HG03045 (cell line): ENCODE measurements at regions not wholly inside any gene's neighbourhood (a gene's known extent, or its start where the extent isn't known, plus 50 kb on each side); places are given as distances from the start of the nearest gene placed in this dataset.
"Not testable (repeated sequence)": the region's sequence is repeated elsewhere in the genome, so short reads cannot be mapped to it uniquely, and the experiment has no call there.

Source experiments
- ATAC-seq: cut with Tn5 transposase; IDR thresholded peaks from one replicate; pipeline ENCODE4 v1.9.1; 2021; ENCODE audit warnings: mild to moderate bottlenecking, moderate library complexity; ENCODE audit not compliant: unreplicated experiment

DNA sequence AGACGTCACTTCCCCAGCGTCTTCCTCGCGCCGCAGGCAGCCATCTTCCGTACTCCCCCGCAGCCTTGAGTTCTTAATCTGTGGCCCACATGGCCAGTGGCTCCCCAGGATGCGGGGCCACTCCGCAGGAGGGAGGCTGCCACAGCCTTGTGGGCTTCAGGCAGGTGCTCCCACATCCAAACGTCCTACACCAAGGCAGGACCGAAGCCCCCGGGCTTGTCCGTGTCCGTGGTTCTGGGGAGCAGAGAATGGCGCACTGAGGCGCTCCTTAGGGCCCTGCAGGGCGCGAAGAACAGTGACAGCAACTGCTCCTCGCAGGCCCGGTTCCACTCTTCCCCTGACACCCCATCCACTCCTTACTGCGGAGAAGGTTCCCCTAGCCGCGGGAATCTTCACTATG is 755.8 kb downstream of the PRIM2 start:
- ATAC-seq: no peak

DNA sequence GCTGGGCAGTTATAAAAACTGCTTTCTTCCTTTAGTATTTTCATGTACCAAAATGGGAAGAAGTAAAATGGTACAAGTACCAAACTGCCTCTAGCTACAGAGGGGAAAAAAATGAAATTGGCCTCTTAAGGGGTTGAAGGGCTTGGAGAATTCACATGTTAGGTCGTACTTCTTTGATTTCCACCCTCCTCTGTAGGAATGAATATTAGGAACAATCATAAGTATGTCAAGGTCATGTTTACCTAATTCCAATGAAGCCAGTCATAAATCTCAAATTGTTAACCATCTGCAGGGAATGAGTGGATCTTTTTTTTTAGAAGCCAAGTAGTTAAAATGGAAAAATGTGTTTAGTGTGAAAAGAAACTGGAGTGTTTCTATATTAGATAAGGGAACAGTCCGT is 772.6 kb downstream of the PRIM2 start:
- ATAC-seq: not testable (repeated sequence)

GRCh38 chr6:58097251-58097650 is 779.8 kb downstream of the PRIM2 start:
- ATAC-seq: not testable (repeated sequence)

- no peak for ATAC-seq
Observed at GRCh38 chr6:58113960-58114359, 796.5 kb downstream of the PRIM2 start.

DNA sequence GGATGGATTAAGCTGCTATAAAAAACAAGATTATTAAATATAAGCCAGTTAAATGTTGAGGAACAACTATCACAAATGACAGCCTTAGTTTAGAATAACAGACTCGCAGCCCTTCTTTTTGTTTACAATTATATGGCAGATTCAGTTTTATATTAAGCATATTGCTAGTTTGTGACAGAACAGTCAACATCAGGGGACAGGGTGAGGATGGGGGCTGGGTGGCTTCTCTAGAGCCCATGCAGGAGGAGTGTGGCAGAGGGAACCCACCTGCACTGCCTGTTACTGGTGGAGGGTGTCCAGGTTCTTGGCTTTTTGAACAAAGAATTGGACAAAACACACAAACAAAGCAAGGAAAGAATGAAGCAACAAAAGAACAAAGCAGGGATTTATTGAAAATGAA is 799.7 kb downstream of the PRIM2 start:
- ATAC-seq: not testable (repeated sequence)

DNA sequence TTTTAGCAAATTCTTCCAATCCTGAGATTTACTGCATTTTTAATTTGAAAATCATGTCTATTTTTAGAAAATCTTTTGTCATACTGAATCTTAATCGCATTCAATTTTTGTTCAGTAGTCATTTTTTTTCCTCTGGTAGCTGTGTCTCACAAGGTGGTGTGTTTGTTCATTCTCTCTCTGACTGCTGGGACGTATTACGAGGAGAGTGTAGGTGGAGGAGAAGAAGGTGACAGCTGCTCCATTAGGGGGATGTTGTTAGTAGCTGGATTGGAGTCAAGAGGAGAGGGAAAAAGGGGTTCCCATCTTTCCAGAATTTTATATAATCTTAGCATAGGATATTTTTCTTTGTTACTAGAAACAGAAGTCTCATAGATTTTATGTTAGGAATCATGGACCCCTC is 804.2 kb downstream of the PRIM2 start:
- not testable (repeated sequence) for ATAC-seq

DNA sequence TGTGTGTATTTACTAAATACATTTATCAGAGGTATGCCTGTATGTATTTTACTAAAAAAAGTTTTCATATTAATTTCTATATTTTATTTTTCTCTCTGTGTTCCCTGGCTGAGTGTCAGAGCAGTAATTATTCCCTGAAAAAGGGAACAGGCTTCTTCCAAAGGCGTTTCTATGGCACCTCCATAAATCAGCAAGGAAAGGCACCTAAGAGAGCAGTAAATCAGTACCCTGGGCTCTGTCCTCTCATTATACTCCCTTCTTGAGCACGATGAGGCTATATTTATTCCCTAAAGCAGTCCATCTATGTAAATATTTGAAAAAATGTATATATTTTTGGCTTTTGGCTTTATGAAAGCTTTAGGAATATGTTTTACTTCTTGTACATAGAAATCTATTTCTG is 806.3 kb downstream of the PRIM2 start:
- ATAC-seq: not testable (repeated sequence)

- ATAC-seq: not testable (repeated sequence)
Observed at GRCh38 chr6:58128549-58128948, 811.1 kb downstream of the PRIM2 start.

GRCh38 chr6:58129098-58129497 is 811.7 kb downstream of the PRIM2 start:
- ATAC-seq: not testable (repeated sequence)

DNA sequence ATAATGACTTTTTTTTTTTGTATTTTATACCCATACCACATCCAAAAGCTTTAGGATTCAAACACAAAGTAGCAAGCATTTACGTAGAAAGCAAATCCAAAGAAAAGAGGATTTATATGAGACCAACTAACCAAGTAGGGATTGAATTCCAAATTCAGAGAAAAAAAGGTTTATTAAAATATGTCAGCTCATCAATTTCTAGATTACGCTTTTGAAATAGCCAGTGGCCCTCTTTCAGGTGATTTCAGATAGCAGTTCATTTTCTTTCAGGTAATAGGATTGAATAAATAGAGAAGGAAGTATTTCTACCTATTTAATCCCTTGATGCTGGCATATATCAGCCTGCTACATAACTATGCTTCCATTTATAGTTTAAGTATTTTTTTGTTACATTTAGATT is 822.3 kb downstream of the PRIM2 start:
- ATAC-seq: not testable (repeated sequence)

GRCh38 chr6:58171025-58171424 is 853.6 kb downstream of the PRIM2 start:
- ATAC-seq: not testable (repeated sequence)

DNA sequence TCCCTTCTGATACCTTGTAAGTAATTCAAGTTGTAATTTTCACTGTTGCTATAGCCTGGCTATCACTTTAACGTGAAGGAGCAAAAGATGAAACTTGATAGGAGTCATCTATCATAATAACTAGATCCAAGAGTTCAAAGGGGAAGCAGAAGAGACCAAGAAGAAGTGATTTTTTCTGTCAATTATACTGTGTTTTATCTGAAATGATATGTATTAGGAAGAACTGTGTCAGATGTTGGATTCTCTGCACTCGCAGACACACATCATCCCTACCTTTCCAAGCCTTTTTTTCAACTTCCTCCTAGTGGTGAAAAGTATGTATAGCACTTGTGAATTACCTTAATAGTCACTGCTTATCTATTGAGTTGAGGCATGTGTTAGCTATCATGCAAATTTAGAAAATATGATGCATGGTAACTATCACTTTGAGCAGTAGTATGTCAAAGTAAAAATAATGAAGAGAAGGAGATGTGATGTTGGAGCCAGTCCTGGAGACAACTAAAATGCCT is 864.2 kb downstream of the PRIM2 start:
- ATAC-seq: not testable (repeated sequence)

- ATAC-seq: not testable (repeated sequence)
Observed at GRCh38 chr6:58185300-58185699, 867.9 kb downstream of the PRIM2 start.

GRCh38 chr6:58193209-58193608 is 875.8 kb downstream of the PRIM2 start:
- ATAC-seq: not testable (repeated sequence)

DNA sequence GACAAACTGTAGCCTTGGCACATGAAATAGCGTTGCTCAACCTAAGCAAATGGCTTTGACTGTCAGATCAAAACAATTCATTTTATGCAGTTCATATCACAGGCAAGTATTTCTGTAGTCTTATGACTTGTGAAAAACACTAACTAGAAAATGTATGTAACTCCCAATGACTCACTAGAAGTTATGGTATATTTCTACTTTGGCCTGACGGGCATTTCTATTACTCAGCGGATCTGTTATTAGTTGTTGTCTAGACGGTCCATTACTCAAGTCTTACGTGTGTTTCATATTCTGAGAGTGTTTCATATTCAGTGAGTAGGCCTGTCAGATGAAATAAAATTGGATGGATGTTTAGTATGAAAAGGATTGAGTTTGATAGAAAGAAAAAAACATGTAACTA is 880.9 kb downstream of the PRIM2 start:
- no peak for ATAC-seq

DNA sequence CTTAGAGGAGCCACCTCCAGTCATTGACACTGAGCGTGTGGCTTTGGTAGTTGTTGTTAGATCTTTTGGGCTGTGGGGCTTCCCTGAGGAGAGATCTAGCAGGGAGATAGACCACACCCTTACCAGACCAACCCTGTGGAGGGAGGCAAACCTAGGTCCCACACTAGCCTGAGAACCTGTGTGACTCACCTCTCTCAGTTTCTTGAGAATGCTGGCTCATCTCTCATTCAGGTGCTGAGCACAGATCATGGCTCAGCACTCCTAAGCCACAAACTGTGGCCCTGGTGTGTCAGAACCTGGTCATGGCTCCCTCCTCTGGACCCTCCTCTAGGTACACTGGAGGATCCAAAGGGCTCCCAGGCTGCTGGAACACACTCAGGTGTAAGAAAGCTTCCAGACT is 919.7 kb downstream of the PRIM2 start:
- ATAC-seq: not testable (repeated sequence)

- ATAC-seq: not testable (repeated sequence)
Observed at GRCh38 chr6:58238421-58238820, 921.0 kb downstream of the PRIM2 start.

DNA sequence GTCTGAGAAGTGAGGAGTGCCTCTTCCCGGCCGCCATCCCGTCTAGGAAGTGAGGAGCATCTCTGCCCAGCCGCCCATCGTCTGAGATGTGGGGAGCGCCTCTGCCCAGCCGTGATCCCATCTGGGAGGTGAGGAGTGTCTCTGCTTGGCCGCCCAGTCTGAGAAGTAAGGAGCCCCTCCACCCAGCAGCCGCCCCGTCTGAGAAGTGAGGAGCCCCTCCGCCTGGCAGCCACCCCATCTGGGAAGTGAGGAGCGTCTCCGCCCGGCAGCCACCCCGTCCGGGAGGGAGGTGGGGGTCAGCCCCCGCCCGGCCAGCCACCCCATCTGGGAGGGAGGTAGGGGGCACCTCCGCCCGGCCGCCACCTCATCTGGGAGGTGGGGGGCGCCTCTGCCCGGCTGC is 940.2 kb downstream of the PRIM2 start:
- ATAC-seq: not testable (repeated sequence)

DNA sequence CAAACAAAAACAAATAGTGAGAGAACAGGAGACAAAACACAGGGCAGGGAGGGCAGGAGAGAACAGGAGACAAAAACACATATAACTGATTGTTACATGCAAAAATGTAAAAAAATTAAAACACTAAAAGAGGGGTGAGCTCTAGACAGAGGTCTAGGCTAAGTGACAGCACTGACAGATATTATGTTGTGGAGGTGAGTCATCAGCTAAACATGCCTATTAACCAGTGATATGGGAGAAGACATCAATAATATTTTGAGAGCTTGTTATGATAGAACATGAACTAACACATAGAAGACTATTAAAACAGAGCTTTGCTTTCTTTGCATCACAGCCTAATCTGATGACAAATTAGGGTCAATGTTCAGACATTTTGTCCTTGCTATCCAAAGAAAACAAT is 972.7 kb downstream of the PRIM2 start:
- ATAC-seq: no peak

- ATAC-seq: not testable (repeated sequence)
Observed at GRCh38 chr6:58291319-58291718, 973.9 kb downstream of the PRIM2 start.

DNA sequence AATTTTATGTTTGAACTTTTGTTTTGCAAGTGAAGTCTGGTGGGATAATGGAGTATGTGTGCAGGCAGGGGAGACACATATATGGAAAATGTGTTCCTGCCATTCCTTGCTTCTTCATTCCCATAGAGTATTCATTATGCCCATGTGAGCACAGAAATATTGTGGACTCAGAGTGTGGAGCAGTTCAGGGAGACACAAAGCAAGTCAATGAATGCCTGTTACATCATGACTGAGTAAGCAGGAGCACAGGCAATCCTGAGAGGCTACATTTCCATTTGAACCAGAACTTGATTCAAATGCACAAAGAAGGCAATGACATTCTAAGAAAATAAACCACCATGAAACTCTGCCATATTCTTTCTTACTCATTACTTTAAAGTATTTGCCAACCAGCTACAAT is 990.5 kb downstream of the PRIM2 start:
- not testable (repeated sequence) for ATAC-seq

- not testable (repeated sequence) for ATAC-seq
Observed at GRCh38 chr6:58332108-58332507, 1014.7 kb downstream of the PRIM2 start.

DNA sequence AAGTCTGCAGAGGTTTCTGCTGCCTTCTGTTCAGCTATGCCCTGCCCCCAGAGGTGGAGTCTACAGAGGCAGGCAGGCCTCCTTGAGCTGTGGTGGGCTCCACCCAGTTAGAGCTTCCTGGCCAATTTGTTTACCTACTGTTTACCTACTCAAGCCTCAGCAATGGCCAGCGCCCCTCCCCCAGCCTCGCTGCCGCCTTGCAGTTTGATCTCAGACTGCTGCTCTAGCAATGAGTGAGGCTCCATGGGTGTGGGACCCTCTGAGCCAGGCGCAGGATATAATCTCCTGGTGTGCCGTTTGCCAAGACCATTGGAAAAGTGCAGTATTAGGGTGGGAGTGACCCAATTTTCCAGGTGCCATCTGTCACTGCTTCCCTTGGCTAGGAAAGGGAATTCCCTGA is 1024.9 kb downstream of the PRIM2 start:
- not testable (repeated sequence) for ATAC-seq
